Cardiac fibroblast (primary cell): ENCODE measurements at regions not wholly inside any gene's neighbourhood (a gene's known extent, or its start where the extent isn't known, plus 50 kb on each side); places are given as distances from the start of the nearest gene placed in this dataset.

Source experiments
- DNase-seq, 2 donors: peaks; one replicate each; pipeline versions ENCODE4 v3.0.0 to v3.0.0-alpha.2; 2010; ENCODE audit warnings: low read depth in 2 of 2
- H3K4me3 ChIP-seq, 2 donors: replicated peaks in 1 of 2; 1 replicate in 1 of 2; 2 replicates in 1 of 2; pipeline ENCODE4 v1.5.1; 2011; ENCODE audit warnings: low read depth in 2 of 2, low read length in 2 of 2, mild to moderate bottlenecking in 2 of 2, moderate library complexity in 1 of 2
- CTCF ChIP-seq: IDR thresholded peaks from one replicate; pipeline ENCODE4 v1.5.1; 2011; ENCODE audit warnings: low read depth, mild to moderate bottlenecking, low read length, inconsistent platforms

- DNase-seq = peak in 1 of 2 donors; percentile 96
- no peak for TF ChIP-seq CTCF
- no peak overlapping the region for H3K4me3 ChIP-seq
Measured at GRCh38 chr5:98106116-98107031, 667.1 kb upstream of the RGMB start.

DNA sequence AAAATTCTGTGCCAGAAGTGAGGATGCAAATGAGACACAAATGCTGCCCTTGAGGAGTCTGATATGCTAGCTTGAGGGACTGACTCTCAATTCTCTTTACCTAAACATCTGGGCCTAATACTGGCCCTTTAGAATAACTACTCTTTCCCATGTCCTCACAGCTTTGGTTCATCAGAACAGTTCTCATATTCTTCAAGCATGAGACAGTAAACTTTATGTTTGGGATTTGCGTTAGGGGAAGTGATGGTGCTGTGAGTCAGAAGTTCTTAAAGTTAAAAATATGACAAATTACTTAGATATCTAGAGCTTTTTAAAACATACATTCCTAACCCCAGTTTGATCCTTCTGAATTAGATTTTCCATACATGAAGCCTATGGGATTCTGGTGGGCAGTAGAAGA lies 665.0 kb upstream of the RGMB start:
- peak; percentile 70 to 98 for DNase-seq
- no peak for TF ChIP-seq CTCF
- no peak overlapping the region for H3K4me3 ChIP-seq

GRCh38 chr5:98109561-98110006 lies 663.9 kb upstream of the RGMB start:
- no peak for TF ChIP-seq CTCF
- peak overlapping the region in 1 of 2 donors; percentile 19 for H3K4me3 ChIP-seq
- peak; percentile 31 to 93 for DNase-seq

GRCh38 chr5:98110282-98110691 lies 663.2 kb upstream of the RGMB start:
- DNase-seq = peak; percentile 58 to 89
- H3K4me3 ChIP-seq = no peak overlapping the region
- no peak for TF ChIP-seq CTCF

GRCh38 chr5:98110791-98111190 lies 662.7 kb upstream of the RGMB start:
- DNase-seq = no peak
- H3K4me3 ChIP-seq = no peak overlapping the region
- no peak for TF ChIP-seq CTCF

DNA sequence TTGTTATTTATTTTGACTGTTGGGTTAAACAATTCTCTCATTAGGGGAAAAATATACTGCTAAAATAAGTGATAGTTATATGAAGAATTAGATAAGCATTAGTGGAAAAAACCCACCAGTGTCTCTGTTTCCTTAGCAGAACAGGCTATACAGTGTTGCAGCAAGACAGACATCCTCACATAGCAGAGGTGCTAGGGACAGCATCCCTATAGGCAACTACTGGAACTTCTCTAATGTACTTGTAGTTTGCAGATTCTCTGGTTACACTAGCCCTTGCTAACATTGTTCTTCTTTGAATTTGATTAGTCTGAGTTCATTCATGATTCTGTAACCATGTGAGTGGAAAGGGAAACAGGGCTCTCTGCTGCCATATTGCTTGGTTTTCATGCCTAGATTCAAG lies 661.8 kb upstream of the RGMB start:
- no peak overlapping the region for H3K4me3 ChIP-seq
- TF ChIP-seq CTCF = peak; percentile 44
- DNase-seq = peak in 1 of 2 donors; percentile 36
